ENCODE measurements at regions not wholly inside any gene's neighbourhood (a gene's known extent, or its start where the extent isn't known, plus 50 kb on each side); places are given as distances from the start of the nearest gene placed in this dataset.
A peak's percentile ranks its signal among the peaks of the same experiment; 100 is the strongest.

- TF ChIP-seq, protein P1, sequence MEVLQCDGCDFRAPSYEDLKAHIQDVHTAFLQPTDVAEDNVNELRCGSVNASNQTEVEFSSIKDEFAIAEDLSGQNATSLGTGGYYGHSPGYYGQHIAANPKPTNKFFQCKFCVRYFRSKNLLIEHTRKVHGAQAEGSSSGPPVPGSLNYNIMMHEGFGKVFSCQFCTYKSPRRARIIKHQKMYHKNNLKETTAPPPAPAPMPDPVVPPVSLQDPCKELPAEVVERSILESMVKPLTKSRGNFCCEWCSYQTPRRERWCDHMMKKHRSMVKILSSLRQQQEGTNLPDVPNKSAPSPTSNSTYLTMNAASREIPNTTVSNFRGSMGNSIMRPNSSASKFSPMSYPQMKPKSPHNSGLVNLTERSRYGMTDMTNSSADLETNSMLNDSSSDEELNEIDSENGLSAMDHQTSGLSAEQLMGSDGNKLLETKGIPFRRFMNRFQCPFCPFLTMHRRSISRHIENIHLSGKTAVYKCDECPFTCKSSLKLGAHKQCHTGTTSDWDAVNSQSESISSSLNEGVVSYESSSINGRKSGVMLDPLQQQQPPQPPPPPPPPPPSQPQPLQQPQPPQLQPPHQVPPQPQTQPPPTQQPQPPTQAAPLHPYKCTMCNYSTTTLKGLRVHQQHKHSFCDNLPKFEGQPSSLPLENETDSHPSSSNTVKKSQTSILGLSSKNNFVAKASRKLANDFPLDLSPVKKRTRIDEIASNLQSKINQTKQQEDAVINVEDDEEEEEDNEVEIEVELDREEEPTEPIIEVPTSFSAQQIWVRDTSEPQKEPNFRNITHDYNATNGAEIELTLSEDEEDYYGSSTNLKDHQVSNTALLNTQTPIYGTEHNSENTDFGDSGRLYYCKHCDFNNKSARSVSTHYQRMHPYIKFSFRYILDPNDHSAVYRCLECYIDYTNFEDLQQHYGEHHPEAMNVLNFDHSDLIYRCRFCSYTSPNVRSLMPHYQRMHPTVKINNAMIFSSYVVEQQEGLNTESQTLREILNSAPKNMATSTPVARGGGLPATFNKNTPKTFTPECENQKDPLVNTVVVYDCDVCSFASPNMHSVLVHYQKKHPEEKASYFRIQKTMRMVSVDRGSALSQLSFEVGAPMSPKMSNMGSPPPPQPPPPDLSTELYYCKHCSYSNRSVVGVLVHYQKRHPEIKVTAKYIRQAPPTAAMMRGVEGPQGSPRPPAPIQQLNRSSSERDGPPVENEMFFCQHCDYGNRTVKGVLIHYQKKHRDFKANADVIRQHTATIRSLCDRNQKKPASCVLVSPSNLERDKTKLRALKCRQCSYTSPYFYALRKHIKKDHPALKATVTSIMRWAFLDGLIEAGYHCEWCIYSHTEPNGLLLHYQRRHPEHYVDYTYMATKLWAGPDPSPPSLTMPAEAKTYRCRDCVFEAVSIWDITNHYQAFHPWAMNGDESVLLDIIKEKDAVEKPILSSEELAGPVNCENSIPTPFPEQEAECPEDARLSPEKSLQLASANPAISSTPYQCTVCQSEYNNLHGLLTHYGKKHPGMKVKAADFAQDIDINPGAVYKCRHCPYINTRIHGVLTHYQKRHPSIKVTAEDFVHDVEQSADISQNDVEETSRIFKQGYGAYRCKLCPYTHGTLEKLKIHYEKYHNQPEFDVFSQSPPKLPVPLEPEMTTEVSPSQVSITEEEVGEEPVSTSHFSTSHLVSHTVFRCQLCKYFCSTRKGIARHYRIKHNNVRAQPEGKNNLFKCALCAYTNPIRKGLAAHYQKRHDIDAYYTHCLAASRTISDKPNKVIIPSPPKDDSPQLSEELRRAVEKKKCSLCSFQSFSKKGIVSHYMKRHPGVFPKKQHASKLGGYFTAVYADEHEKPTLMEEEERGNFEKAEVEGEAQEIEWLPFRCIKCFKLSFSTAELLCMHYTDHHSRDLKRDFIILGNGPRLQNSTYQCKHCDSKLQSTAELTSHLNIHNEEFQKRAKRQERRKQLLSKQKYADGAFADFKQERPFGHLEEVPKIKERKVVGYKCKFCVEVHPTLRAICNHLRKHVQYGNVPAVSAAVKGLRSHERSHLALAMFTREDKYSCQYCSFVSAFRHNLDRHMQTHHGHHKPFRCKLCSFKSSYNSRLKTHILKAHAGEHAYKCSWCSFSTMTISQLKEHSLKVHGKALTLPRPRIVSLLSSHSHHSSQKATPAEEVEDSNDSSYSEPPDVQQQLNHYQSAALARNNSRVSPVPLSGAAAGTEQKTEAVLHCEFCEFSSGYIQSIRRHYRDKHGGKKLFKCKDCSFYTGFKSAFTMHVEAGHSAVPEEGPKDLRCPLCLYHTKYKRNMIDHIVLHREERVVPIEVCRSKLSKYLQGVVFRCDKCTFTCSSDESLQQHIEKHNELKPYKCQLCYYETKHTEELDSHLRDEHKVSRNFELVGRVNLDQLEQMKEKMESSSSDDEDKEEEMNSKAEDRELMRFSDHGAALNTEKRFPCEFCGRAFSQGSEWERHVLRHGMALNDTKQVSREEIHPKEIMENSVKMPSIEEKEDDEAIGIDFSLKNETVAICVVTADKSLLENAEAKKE (CRISPR knock-in tag; IDR thresholded peaks at IDR 0.05), result no peak
- TF ChIP-seq, protein P2, sequence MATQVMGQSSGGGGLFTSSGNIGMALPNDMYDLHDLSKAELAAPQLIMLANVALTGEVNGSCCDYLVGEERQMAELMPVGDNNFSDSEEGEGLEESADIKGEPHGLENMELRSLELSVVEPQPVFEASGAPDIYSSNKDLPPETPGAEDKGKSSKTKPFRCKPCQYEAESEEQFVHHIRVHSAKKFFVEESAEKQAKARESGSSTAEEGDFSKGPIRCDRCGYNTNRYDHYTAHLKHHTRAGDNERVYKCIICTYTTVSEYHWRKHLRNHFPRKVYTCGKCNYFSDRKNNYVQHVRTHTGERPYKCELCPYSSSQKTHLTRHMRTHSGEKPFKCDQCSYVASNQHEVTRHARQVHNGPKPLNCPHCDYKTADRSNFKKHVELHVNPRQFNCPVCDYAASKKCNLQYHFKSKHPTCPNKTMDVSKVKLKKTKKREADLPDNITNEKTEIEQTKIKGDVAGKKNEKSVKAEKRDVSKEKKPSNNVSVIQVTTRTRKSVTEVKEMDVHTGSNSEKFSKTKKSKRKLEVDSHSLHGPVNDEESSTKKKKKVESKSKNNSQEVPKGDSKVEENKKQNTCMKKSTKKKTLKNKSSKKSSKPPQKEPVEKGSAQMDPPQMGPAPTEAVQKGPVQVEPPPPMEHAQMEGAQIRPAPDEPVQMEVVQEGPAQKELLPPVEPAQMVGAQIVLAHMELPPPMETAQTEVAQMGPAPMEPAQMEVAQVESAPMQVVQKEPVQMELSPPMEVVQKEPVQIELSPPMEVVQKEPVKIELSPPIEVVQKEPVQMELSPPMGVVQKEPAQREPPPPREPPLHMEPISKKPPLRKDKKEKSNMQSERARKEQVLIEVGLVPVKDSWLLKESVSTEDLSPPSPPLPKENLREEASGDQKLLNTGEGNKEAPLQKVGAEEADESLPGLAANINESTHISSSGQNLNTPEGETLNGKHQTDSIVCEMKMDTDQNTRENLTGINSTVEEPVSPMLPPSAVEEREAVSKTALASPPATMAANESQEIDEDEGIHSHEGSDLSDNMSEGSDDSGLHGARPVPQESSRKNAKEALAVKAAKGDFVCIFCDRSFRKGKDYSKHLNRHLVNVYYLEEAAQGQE (IDR thresholded peaks at IDR 0.05; ENCODE audit: unreplicated experiment), result no peak
- TF ChIP-seq ZNF331 (CRISPR knock-in tag; IDR thresholded peaks at IDR 0.05; ENCODE audit: low read depth), result no peak
Measured at GRCh38 chr6:113578691-113579090, 278.5 kb upstream of the MARCKS start (continued).

DNA sequence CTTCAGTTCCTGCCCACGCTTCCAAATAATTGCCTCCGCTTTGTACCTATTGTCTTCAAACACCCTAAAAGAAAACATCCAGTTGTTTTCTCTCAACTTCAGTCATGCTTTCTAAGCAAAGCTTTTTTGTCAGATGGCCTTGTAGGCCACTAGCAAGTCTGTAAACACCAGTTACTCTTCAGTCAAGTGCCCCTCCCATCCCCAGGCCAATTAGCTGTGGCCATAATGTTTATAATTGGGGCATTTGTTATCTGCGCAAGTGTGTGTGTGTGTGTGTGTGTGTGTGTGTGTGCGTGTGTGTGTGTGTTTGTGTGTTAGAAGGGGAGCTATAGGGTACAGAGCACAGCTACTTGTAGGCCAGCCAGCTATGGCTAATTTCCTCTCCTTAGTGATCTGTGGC, 272.4 kb upstream of the MARCKS start:
- peaks cover 9% of the 10 kb centered on the region for H3K9me2 ChIP-seq (ENCODE audit: insufficient read depth)
- H3K27ac ChIP-seq (ENCODE audit: low read depth), result no peak overlapping the region
- DNase-seq (ENCODE audit: low spot score) (no peak), ATAC-seq (no peak)
- H3K4me3 Mint-ChIP-seq, result no peak overlapping the region
- H3K27me3 ChIP-seq (ENCODE audit: insufficient read depth), result no peaks in the 10 kb centered on the region
- H3K9me3 Mint-ChIP-seq, result no peaks in the 10 kb centered on the region
- H3K27ac Mint-ChIP-seq, result peak overlapping the region; percentile 2; the same call in 1 of the 2 replicates
- H3K4me1 Mint-ChIP-seq, result peaks cover 37% of the 10 kb centered on the region
- H2AFZ ChIP-seq, result no peak overlapping the region
- peaks cover 23% of the 10 kb centered on the region for H3K4me1 ChIP-seq (ENCODE audit: insufficient read depth)
- no peaks in the 10 kb centered on the region for H3K79me2 ChIP-seq (replicated peaks; ENCODE audit: insufficient read depth)
- no peak overlapping the region for H3K4me2 ChIP-seq
- H4K20me1 ChIP-seq (replicated peaks; ENCODE audit: insufficient read depth), result no peaks in the 10 kb centered on the region
- H3K27me3 Mint-ChIP-seq (ENCODE audit: insufficient read depth, low read depth, poor library complexity), result no peaks in the 10 kb centered on the region
- H3K36me3 Mint-ChIP-seq (ENCODE audit: low read depth), result no peaks in the 10 kb centered on the region; the same call in 2 of the 3 replicates
- H3K4me3 ChIP-seq, result no peak overlapping the region
- H3K36me3 ChIP-seq (ENCODE audit: insufficient read depth), result no peaks in the 10 kb centered on the region
- H3F3A ChIP-seq (replicated peaks; ENCODE audit: low read depth), result no peaks in the 10 kb centered on the region
- no peak for TF ChIP-seq CTCF (conservative IDR thresholded peaks at IDR 0.05; ENCODE audit: low read depth in 2 of 2)
- no peak for TF ChIP-seq ZNF331 (CRISPR knock-in tag; IDR thresholded peaks at IDR 0.05; ENCODE audit: low read depth)
- no peak for TF ChIP-seq POLR2AphosphoS5 (IDR thresholded peaks at IDR 0.05; ENCODE audit: low read depth)
- no peak for TF ChIP-seq JUNB (IDR thresholded peaks at IDR 0.05; ENCODE audit: unreplicated experiment)
- no peak for TF ChIP-seq CREB1 (CRISPR knock-in tag; IDR thresholded peaks at IDR 0.05; ENCODE audit: low read depth)
- no peak for TF ChIP-seq ZNF114 (CRISPR knock-in tag; IDR thresholded peaks at IDR 0.05)
- TF ChIP-seq NANOG (IDR thresholded peaks at IDR 0.05; ENCODE audit: borderline replicate concordance), result no peak
- TF ChIP-seq STAT1 (IDR thresholded peaks at IDR 0.05; ENCODE audit: unreplicated experiment), result no peak
- TF ChIP-seq, protein P2 (IDR thresholded peaks at IDR 0.05; ENCODE audit: unreplicated experiment), result no peak
